ENCODE measurements at regions not wholly inside any gene's neighbourhood (a gene's known extent, or its start where the extent isn't known, plus 50 kb on each side); places are given as distances from the start of the nearest gene placed in this dataset.

DNA sequence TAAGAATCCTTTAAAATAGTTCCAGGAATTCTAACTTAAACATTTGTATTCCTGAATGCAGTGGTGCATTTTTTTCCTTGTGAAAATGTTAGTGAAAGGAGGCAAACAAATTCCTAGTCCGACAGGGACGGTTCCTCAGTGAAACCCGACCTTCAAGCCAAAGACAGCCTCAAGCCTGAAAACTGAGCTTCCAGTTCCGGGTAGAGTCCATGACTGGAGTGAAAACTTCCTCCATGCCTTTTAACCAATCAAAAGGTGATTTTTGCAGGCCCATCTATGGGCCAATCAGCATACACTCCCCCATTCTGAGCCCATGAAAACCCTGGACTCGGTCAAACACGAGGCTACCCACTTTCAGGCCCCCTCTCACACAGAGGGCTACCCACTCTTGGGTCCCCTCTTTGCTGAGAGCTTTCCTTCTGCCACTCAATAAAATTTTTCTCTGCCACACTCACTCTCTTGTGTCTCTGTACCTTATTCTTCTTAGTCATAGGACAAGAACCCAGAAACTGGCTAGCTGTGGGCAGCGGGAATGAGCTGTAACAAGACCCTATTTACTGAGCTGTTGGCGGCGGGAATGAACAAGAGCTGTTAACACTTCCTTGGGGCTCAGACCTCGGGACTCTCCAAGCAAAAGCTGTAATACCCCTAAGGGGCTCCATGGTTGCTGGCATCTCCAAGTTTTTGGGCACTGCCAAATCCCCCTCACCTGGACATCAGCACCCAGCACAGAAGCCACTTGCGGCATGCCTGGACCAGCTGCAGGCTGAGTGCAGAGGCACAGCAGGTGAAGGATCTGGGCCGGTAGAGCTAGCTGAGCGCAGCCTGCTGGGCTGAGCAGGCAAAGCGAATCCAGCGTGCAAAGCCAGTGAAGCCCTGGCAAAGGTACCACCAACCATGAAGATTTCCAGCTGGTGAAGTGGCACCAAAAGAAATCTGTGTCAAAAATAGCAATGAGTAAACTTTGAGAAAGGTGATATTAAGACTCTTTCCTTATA is 598.8 kb downstream of the MCTP2 start:
- no peak overlapping the region for H3K4me2 ChIP-seq (ENCODE audit: low read length)

DNA sequence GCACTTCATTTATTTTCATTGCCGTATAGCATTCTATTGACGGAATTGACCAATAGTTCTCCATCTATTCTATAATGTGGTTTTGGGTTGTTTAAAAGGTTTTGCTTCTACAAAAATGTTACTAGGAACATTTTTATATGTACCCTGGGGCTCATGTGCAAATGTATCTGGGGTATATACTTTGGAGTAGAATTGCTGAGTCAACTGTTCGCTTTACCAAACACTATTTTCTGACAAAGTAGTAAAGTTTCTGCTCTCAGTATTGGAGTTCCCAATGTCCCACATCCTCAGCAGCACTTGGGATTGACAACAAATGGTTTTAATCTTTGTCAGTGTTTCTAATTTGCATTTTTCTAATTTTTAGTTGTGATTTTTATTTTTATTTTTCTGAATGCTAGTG is 602.6 kb downstream of the MCTP2 start:
- Histone ChIP-seq H3K4me3 (ENCODE audit: low read length) (no peak overlapping the region), H3K27me3 (ENCODE audit: control insufficient read depth, insufficient read depth, low read length) (no peaks in the 10 kb centered on the region), H3K9ac (ENCODE audit: low read depth, low read length) (no peak overlapping the region), H3K9me3 (replicated peaks; ENCODE audit: low read length) (no peaks in the 10 kb centered on the region), H3K4me1 (ENCODE audit: control insufficient read depth, insufficient read depth, low read length) (no peaks in the 10 kb centered on the region), H3K4me2 (ENCODE audit: low read length) (no peak overlapping the region), H3K36me3 (ENCODE audit: insufficient read depth, low read length) (no peaks in the 10 kb centered on the region)

More for the DNA sequence above, 598.8 kb downstream of the MCTP2 start:
- Histone ChIP-seq H3K9ac (ENCODE audit: low read depth, low read length) (no peak overlapping the region), H3K4me3 (ENCODE audit: low read length) (no peak overlapping the region), H3K36me3 (ENCODE audit: insufficient read depth, low read length) (no peaks in the 10 kb centered on the region), H3K27me3 (ENCODE audit: control insufficient read depth, insufficient read depth, low read length) (no peaks in the 10 kb centered on the region), H3K4me1 (ENCODE audit: control insufficient read depth, insufficient read depth, low read length) (no peaks in the 10 kb centered on the region), H3K9me3 (replicated peaks; ENCODE audit: low read length) (no peaks in the 10 kb centered on the region)

DNA sequence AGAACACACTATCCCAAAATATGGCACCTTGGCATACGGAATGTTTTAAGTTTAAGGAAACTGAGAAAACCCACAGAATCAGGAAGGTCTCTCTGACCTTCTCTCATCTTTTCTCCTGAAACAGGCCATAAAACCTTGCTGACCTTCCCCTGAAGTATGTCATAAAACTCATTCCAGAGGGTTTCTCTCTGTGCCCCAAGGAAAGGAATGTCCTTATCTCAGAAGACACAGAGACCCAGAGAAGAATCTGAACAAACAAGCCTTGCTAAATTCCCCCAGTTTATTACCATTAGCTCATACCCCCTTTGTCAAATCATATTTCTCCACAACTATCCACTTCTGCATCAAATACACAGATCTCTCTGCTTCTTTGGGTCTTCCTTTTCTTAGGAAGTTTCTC is 603.1 kb downstream of the MCTP2 start:
- no peak overlapping the region for H3K4me2 ChIP-seq (ENCODE audit: low read length)
- no peaks in the 10 kb centered on the region for H3K4me1 ChIP-seq (ENCODE audit: control insufficient read depth, insufficient read depth, low read length)

DNA sequence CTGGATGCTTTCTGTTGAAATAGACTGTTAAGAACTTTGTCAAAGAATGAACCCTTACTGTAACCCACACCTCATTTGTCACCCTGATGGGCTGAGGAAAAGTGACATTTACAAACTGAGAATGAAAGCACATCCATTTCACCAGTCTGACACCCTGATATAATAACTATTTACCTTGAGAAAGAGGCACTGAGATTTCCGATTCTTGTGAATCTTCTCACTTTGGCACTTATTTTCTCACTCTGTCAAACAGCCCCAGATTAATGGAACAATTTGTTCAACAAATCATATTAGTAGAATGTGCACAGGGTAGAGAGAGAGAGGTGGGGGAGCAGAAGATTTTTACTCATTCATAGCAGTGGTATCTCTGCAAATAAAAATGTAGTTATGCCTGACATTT is 606.9 kb downstream of the MCTP2 start:
- Histone ChIP-seq H3K4me3 (ENCODE audit: low read length) (no peak overlapping the region), H3K27me3 (ENCODE audit: control insufficient read depth, insufficient read depth, low read length) (no peaks in the 10 kb centered on the region), H3K36me3 (ENCODE audit: insufficient read depth, low read length) (no peaks in the 10 kb centered on the region), H3K9ac (ENCODE audit: low read depth, low read length) (no peak overlapping the region), H3K4me1 (ENCODE audit: control insufficient read depth, insufficient read depth, low read length) (peaks cover 10% of the 10 kb centered on the region), H3K4me2 (ENCODE audit: low read length) (no peak overlapping the region), H3K9me3 (replicated peaks; ENCODE audit: low read length) (no peaks in the 10 kb centered on the region)

More for the DNA sequence above, 603.1 kb downstream of the MCTP2 start:
- no peak overlapping the region for H3K4me3 ChIP-seq (ENCODE audit: low read length)
- H3K9me3 ChIP-seq (replicated peaks; ENCODE audit: low read length) = no peaks in the 10 kb centered on the region
- no peaks in the 10 kb centered on the region for H3K27me3 ChIP-seq (ENCODE audit: control insufficient read depth, insufficient read depth, low read length)
- no peaks in the 10 kb centered on the region for H3K36me3 ChIP-seq (ENCODE audit: insufficient read depth, low read length)
- no peak overlapping the region for H3K9ac ChIP-seq (ENCODE audit: low read depth, low read length)

DNA sequence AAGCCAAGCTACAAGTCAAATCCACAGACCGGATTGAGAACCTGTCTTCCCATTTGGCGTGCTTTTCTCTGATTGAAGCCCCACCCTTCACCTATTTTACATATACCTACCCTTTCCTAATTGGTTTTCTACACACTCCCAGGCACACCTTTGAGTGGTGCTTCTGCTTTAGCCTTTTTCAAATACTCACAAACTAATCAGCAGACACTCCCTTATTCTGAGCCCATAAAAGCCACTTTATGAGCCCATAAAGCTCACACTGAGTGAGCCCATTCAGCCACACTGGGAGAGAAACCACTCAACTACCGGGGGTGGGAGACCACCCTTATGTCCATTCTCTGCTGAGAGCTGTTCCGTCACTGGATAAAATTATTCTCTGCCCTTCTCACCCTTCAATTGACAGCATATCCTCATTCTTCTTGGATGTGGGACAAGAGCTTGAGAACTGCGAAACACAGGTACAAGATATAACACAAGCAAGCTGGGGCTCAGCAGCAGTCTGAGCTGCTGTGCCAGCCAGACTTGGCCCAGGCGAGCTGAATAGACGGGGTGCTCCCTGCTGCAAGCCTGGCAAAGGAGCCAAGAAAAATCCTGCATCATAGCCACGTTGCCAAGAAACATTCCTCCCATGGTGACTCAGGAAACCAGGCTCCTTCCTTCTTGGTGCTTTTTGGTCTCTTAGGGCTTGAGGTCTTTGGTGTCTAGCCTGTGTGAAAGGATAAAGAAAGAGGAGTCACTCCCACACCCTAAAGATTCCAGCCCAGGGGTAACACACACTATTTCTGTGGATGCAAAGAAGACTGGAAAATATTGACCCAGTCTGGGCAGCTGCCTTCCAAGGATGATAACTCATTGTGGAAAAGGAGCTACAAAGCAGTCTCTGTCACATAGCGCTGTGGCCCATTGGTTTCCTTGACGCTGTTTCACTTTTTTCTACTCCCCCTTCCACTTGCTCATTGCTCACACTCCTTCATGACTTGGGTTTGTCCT is 609.7 kb downstream of the MCTP2 start:
- no peak overlapping the region for H3K9ac ChIP-seq (ENCODE audit: low read depth, low read length)
- H3K4me2 ChIP-seq (ENCODE audit: low read length) = no peak overlapping the region
- H3K36me3 ChIP-seq (ENCODE audit: insufficient read depth, low read length) = no peaks in the 10 kb centered on the region
- no peaks in the 10 kb centered on the region for H3K27me3 ChIP-seq (ENCODE audit: control insufficient read depth, insufficient read depth, low read length)
- peaks cover 10% of the 10 kb centered on the region for H3K4me1 ChIP-seq (ENCODE audit: control insufficient read depth, insufficient read depth, low read length)
- H3K4me3 ChIP-seq (ENCODE audit: low read length) = no peak overlapping the region
- no peaks in the 10 kb centered on the region for H3K9me3 ChIP-seq (replicated peaks; ENCODE audit: low read length)

DNA sequence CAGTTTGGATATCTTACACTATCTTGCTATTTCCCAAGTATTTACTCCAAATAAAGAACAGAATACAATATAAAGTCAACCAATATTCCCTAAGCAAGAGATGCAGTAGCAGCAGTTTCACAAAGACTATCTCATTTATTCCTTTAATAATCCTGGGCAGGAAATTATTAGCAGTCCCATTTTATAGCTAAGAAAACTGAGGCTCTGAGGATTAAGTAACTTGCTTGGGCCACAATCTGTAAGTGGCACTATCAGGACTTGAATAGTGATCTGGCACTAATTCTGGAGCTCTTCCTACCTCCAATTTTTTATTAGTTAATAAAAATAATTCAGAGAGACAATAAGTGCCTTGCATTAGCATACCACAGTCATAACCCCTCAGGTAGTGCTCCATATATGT is 611.7 kb downstream of the MCTP2 start:
- Histone ChIP-seq H3K9me3 (replicated peaks; ENCODE audit: low read length) (no peaks in the 10 kb centered on the region), H3K36me3 (ENCODE audit: insufficient read depth, low read length) (no peaks in the 10 kb centered on the region), H3K4me3 (ENCODE audit: low read length) (no peak overlapping the region), H3K9ac (ENCODE audit: low read depth, low read length) (no peak overlapping the region), H3K27me3 (ENCODE audit: control insufficient read depth, insufficient read depth, low read length) (no peaks in the 10 kb centered on the region), H3K4me2 (ENCODE audit: low read length) (no peak overlapping the region), H3K4me1 (ENCODE audit: control insufficient read depth, insufficient read depth, low read length) (peaks cover 10% of the 10 kb centered on the region)

DNA sequence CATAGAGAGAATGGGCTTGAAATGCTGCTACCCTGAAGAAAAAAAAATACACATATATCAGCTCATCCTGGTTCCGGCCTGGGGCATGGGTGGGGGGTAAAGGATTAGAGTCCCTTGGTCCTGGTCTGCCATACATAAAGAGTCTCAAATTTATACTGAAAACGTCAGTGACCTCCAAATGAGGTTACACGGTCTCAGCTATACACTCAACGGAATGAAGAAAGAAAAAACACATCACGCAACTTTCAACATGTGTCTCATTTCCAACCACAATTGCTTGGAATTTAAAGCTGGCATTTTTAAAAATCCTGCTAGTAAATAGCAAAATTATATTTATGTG is 612.8 kb downstream of the MCTP2 start:
- Histone ChIP-seq H3K9ac (ENCODE audit: low read depth, low read length) (peak overlapping the region; percentile 67), H3K4me2 (ENCODE audit: low read length) (peak overlapping the region; percentile 73), H3K36me3 (ENCODE audit: insufficient read depth, low read length) (no peaks in the 10 kb centered on the region), H3K9me3 (replicated peaks; ENCODE audit: low read length) (no peaks in the 10 kb centered on the region), H3K4me3 (ENCODE audit: low read length) (no peak overlapping the region), H3K4me1 (ENCODE audit: control insufficient read depth, insufficient read depth, low read length) (peaks cover 10% of the 10 kb centered on the region), H3K27me3 (ENCODE audit: control insufficient read depth, insufficient read depth, low read length) (no peaks in the 10 kb centered on the region)

DNA sequence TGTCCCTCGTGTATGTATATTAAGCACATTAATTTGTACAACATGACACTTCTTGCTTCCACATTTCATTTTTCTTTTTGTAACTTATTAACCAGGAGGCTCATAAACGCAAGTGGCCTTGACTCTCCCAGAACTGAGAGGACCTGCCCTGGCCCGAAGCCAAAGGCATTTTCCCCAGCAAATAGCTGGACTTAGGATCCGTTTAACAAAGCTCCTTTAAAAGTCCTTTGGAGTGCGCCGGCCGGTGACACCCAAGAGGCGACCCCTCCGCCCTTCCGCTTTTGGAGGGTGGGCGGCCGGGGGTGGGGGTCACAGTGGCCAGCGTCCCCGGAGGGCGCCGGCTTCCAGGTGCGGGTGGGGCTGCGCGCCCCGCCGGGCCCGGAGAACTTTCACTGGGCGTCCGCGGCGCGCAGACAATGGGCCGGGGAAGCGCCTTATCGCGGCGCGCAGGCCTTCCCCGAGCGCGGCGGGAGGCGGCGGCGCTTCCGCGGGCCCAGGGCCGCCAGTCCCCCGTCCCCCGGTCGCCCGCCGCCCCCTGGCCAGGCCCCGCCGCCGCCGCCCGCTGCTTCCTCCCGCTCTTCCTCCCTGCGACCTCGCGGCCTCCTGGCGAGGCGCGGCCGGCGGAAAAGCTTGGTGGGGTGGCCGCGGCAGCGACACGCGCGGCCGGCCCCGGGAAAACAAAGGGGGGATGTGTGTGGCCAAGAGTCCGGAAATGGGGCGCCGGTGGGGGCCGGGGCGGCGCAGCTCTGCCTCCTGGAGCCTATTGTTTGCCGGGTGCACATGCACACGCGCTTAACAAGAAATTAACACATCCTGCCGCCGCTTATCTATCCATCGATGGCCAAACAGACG is 613.4 kb downstream of the MCTP2 start:
- H3K4me2 ChIP-seq (ENCODE audit: low read length) = peak overlapping the region; percentile 73
- peak overlapping the region; percentile 62 for H3K4me3 ChIP-seq (ENCODE audit: low read length)
- peaks cover 10% of the 10 kb centered on the region for H3K4me1 ChIP-seq (ENCODE audit: control insufficient read depth, insufficient read depth, low read length)
- peak overlapping the region; percentile 67 for H3K9ac ChIP-seq (ENCODE audit: low read depth, low read length)
- no peaks in the 10 kb centered on the region for H3K27me3 ChIP-seq (ENCODE audit: control insufficient read depth, insufficient read depth, low read length)
- no peaks in the 10 kb centered on the region for H3K9me3 ChIP-seq (replicated peaks; ENCODE audit: low read length)
- H3K36me3 ChIP-seq (ENCODE audit: insufficient read depth, low read length) = no peaks in the 10 kb centered on the region

DNA sequence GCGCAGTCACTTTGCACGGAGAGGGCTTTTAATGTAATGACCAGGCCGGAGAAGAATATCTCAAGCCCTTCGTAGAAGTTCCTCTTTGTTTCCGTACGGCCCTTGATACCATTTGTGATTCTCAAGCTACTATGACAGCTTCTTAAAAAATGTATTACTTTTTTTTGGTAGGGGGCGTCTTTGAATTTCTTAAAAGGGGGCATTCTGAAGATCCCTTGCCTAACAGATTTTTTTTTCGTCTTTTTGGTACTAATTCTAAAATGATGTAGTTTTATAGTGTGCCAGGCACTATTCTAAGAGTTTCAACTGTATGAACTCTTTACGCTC is 614.0 kb downstream of the MCTP2 start:
- Histone ChIP-seq H3K4me1 (ENCODE audit: control insufficient read depth, insufficient read depth, low read length) (peaks cover 10% of the 10 kb centered on the region), H3K9ac (ENCODE audit: low read depth, low read length) (peak overlapping the region; percentile 67)

DNA sequence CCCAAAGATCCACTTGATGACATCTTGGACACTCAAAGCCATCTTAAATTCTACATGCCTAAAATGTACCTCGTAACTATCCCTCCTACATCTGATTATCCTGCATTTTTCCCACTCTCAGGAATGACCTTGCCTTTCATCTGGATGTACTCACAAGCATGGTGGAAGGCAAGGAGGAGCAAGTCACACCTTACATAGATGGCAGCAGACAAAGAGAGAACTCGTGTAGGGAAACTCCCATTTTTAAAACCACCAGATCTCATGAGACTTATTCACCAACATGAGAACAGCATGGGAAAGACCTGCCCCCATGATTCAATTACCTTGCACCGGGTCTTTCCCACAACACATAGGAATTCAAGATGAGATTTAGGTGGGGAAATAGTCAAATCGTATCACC is 616.0 kb downstream of the MCTP2 start:
- H3K27me3 ChIP-seq (ENCODE audit: control insufficient read depth, insufficient read depth, low read length) = no peaks in the 10 kb centered on the region
- H3K9ac ChIP-seq (ENCODE audit: low read depth, low read length) = no peak overlapping the region
- no peak overlapping the region for H3K4me3 ChIP-seq (ENCODE audit: low read length)
- H3K4me2 ChIP-seq (ENCODE audit: low read length) = no peak overlapping the region
- H3K4me1 ChIP-seq (ENCODE audit: control insufficient read depth, insufficient read depth, low read length) = no peaks in the 10 kb centered on the region
- no peaks in the 10 kb centered on the region for H3K9me3 ChIP-seq (replicated peaks; ENCODE audit: low read length)
- H3K36me3 ChIP-seq (ENCODE audit: insufficient read depth, low read length) = no peaks in the 10 kb centered on the region

More for the DNA sequence above, 614.0 kb downstream of the MCTP2 start:
- peak overlapping the region; percentile 73 for H3K4me2 ChIP-seq (ENCODE audit: low read length)
- no peaks in the 10 kb centered on the region for H3K9me3 ChIP-seq (replicated peaks; ENCODE audit: low read length)
- H3K4me3 ChIP-seq (ENCODE audit: low read length) = peak overlapping the region; percentile 62
- no peaks in the 10 kb centered on the region for H3K27me3 ChIP-seq (ENCODE audit: control insufficient read depth, insufficient read depth, low read length)
- no peaks in the 10 kb centered on the region for H3K36me3 ChIP-seq (ENCODE audit: insufficient read depth, low read length)

DNA sequence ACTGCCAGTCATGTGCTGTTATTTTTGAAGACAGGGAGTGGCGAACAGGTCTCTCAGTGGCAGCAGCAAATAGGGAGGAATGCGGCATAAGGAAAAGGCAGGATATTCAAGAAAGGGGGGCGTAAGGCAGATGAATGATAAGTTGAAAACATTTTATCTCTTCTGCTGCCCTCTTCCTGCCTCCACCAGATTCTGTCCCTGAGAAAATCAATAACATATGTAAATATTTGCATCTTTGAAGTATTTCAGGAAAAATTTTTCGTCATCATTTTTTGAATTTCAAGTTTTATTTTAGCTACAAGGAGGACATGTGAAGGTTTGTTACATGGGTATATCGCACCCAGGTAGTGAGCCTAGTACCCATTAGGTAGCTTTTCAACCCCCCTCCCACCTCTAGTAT is 616.7 kb downstream of the MCTP2 start:
- no peak overlapping the region for H3K9ac ChIP-seq (ENCODE audit: low read depth, low read length)
- no peak overlapping the region for H3K4me2 ChIP-seq (ENCODE audit: low read length)
- no peaks in the 10 kb centered on the region for H3K36me3 ChIP-seq (ENCODE audit: insufficient read depth, low read length)
- H3K4me3 ChIP-seq (ENCODE audit: low read length) = no peak overlapping the region
- H3K9me3 ChIP-seq (replicated peaks; ENCODE audit: low read length) = no peaks in the 10 kb centered on the region
- no peaks in the 10 kb centered on the region for H3K27me3 ChIP-seq (ENCODE audit: control insufficient read depth, insufficient read depth, low read length)
- H3K4me1 ChIP-seq (ENCODE audit: control insufficient read depth, insufficient read depth, low read length) = no peaks in the 10 kb centered on the region
